ENCODE measurements at regions not wholly inside any gene's neighbourhood (a gene's known extent, or its start where the extent isn't known, plus 50 kb on each side); places are given as distances from the start of the nearest gene placed in this dataset.

GRCh38 chr4:59387759-59388758 lies 1812.1 kb upstream of the ADGRL3 start:
- no peak for TF ChIP-seq POLR2A (IDR thresholded peaks at IDR 0.05)
- no peak for TF ChIP-seq CTCF (IDR thresholded peaks at IDR 0.05)

All from right lobe of liver (tissue), 4 donors.